HFFc6 (cell line): ENCODE measurements at regions not wholly inside any gene's neighbourhood (a gene's known extent, or its start where the extent isn't known, plus 50 kb on each side); places are given as distances from the start of the nearest gene placed in this dataset.

Experiments
- DNase-seq: peaks from one replicate; pipeline ENCODE4 v3.0.0-alpha.2; 2018
- H3K27ac Mint-ChIP-seq: 2 replicates; pipeline ENCODE4 v1.8.0; 2020; ENCODE audit warnings: mild to moderate bottlenecking, mixed read lengths
- H3K27me3 Mint-ChIP-seq: 2 replicates; pipeline ENCODE4 v1.8.0; 2021; ENCODE audit warnings: mild to moderate bottlenecking, moderate library complexity, mixed read lengths; ENCODE audit not compliant: insufficient read depth
- H3K36me3 Mint-ChIP-seq: 2 replicates; pipeline ENCODE4 v1.8.0; 2021; ENCODE audit warnings: low read depth, mixed read lengths
- H3K4me1 Mint-ChIP-seq: 2 replicates; pipeline ENCODE4 v1.8.0; 2020; ENCODE audit warnings: low read depth, mixed read lengths
- H3K4me3 Mint-ChIP-seq: 2 replicates; pipeline ENCODE4 v1.8.0; 2020; ENCODE audit warnings: mild to moderate bottlenecking, moderate library complexity, mixed read lengths
- H3K9me3 Mint-ChIP-seq: 2 replicates; pipeline ENCODE4 v1.8.0; 2020; ENCODE audit warnings: mild to moderate bottlenecking, mixed read lengths
- TF ChIP-seq, protein P1 (sequence below): fragments of 200-600 bp; sonication (generic); IDR thresholded peaks from 2 replicates; pipeline ENCODE4 v1.5.0; 2021; ENCODE audit warnings: antibody characterized with exemption, mild to moderate bottlenecking

DNA sequence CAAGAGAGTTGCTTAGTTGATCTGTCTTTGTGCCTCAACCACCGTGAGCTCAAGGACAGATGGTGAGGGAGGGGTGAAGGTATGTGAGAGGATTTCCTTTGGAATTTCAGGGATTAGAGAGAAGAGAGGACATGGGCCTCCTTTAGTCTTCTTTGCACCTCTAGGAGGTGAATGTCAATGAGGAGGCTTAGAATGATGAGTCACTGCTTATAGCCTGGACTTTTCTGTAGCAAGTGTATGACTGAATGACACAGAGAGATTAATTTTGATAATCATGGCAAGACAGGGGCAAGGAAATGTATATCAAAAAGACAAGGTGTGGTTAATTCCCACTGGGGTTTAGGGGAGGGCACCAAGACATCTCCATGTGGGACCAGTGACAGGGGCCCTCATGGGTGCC is 947.3 kb upstream of the TENM4 start:
- Mint-ChIP-seq H3K9me3 (peaks cover 44% of the 10 kb centered on the region), H3K27me3 (no peaks in the 10 kb centered on the region; the same call in 1 of the 2 replicates), H3K27ac (no peak overlapping the region), H3K4me1 (no peaks in the 10 kb centered on the region), H3K36me3 (no peaks in the 10 kb centered on the region; the same call in 1 of the 2 replicates), H3K4me3 (no peak overlapping the region)
- no peak for DNase-seq
- TF ChIP-seq, protein P1, sequence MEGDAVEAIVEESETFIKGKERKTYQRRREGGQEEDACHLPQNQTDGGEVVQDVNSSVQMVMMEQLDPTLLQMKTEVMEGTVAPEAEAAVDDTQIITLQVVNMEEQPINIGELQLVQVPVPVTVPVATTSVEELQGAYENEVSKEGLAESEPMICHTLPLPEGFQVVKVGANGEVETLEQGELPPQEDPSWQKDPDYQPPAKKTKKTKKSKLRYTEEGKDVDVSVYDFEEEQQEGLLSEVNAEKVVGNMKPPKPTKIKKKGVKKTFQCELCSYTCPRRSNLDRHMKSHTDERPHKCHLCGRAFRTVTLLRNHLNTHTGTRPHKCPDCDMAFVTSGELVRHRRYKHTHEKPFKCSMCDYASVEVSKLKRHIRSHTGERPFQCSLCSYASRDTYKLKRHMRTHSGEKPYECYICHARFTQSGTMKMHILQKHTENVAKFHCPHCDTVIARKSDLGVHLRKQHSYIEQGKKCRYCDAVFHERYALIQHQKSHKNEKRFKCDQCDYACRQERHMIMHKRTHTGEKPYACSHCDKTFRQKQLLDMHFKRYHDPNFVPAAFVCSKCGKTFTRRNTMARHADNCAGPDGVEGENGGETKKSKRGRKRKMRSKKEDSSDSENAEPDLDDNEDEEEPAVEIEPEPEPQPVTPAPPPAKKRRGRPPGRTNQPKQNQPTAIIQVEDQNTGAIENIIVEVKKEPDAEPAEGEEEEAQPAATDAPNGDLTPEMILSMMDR, result no peak

DNA sequence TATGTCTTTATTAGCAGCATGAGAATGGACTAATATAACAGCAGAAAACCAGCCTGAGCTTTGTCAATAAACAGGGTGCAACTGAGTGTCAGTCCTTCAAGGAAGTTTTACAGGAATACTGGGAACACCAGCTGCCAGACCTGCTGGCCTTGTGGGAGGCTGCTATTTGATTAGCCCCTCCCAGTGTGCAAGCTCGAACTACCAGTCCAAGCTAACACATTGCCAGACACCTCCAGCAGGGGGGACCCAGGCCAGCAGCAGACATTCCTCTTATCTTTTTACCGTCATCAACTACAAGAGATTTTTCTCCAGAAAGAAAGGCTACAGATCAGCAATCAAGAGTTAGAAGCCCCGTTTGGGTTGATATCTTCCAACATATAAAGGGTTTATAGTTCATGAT is 942.8 kb upstream of the TENM4 start:
- Mint-ChIP-seq H3K9me3 (peaks cover 34% of the 10 kb centered on the region), H3K27ac (no peak overlapping the region), H3K4me1 (no peaks in the 10 kb centered on the region), H3K27me3 (no peaks in the 10 kb centered on the region; the same call in 1 of the 2 replicates), H3K36me3 (no peaks in the 10 kb centered on the region; the same call in 1 of the 2 replicates), H3K4me3 (no peak overlapping the region)
- TF ChIP-seq, protein P1, result no peak
- DNase-seq, result no peak

DNA sequence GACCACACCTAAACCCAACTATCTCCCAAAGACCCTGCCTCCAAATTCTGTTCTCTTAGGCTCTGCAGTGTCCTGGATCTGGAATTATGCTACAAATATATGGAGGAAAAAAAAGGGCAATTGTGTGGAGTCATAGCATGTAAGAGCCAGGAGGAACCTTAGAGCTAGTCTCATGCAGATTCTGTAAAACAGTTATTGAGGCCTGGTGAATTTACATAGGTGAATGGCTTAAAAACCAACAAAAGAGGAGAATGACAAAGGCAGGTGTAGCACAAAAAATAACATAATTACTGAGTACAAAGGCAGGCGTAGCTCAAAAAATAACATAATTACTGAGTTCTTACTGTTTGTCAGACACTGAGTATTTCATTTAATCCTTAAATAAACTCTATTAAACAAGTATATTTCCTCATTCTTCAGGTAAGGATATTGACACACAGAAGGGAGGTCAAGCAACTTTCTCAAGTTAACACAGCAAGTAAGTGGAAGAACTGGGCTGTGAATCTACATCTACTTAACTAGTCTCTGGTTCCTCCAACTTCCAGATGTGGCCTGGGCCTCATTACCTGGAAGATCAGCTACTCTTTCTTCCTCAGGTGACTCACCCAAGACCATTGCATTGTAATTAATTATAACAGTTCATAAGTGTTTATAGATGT is 938.9 kb upstream of the TENM4 start:
- no peak overlapping the region for H3K27ac Mint-ChIP-seq
- TF ChIP-seq, protein P1, result no peak
- no peaks in the 10 kb centered on the region for H3K27me3 Mint-ChIP-seq
- no peak overlapping the region for H3K4me3 Mint-ChIP-seq
- no peaks in the 10 kb centered on the region for H3K4me1 Mint-ChIP-seq
- no peaks in the 10 kb centered on the region; the same call in 1 of the 2 replicates for H3K36me3 Mint-ChIP-seq
- H3K9me3 Mint-ChIP-seq, result peaks cover 17% of the 10 kb centered on the region
- DNase-seq, result no peak

DNA sequence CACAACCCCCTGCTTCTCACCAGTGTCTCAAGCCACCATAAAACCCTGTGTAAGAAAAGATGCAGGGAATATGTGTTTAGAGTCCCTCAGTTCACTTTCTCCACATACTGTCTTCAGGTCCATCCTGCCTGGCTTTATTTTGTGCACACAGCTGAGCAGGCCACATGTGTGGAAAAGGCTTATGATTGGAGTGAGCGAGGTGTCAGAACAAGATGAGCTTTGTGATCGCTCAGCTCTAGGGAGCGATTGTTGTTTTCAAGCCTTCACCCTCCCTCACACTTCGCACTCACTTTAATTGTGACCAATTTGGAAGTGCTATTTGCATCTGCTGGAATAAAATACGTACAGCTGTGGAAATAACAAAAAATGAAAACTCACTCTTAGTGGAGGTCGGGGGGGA is 931.1 kb upstream of the TENM4 start:
- DNase-seq, result no peak
- Mint-ChIP-seq H3K4me1 (no peaks in the 10 kb centered on the region), H3K27me3 (no peaks in the 10 kb centered on the region), H3K36me3 (no peaks in the 10 kb centered on the region), H3K4me3 (no peak overlapping the region), H3K9me3 (peaks cover 20% of the 10 kb centered on the region), H3K27ac (no peak overlapping the region)
- TF ChIP-seq, protein P1, result no peak

DNA sequence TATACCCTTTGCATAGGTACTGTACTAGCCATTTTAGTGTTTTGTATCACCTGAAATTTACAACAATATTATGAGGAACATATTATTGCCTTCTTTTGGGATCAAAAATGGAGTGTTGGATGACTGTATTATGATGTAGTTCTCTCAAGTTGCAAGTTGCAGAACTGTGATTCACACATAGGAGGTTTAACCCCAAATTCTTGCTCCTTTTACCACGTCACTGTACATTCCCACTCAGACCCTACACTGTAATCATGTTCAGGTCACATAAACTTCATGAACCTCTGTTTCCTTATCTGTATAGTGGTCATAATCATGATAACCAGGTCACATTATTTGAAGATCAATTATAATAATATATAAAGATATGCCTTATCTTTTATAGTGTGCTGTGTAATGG is 925.1 kb upstream of the TENM4 start:
- H3K27ac Mint-ChIP-seq, result no peak overlapping the region
- no peaks in the 10 kb centered on the region for H3K4me1 Mint-ChIP-seq
- peaks cover 31% of the 10 kb centered on the region for H3K9me3 Mint-ChIP-seq
- H3K36me3 Mint-ChIP-seq, result peaks cover 4% of the 10 kb centered on the region; the same call in 1 of the 2 replicates
- no peak overlapping the region for H3K4me3 Mint-ChIP-seq
- DNase-seq, result no peak
- H3K27me3 Mint-ChIP-seq, result no peaks in the 10 kb centered on the region
- TF ChIP-seq, protein P1, result no peak
